Middle frontal gyrus (tissue), 1 donor: ENCODE measurements at regions not wholly inside any gene's neighbourhood (a gene's known extent, or its start where the extent isn't known, plus 50 kb on each side); places are given as distances from the start of the nearest gene placed in this dataset.
"Not testable (repeated sequence)": the region's sequence is repeated elsewhere in the genome, so short reads cannot be mapped to it uniquely, and the experiment has no call there.

Source experiments
- DNase-seq: peaks from one replicate; pipeline ENCODE4 v3.0.0-alpha.2; 2015; ENCODE audit warnings: low spot score; ENCODE audit errors: extremely low spot score

GRCh38 chr5:34261020-34261419, 218.0 kb upstream of the C1QTNF3 start:
- DNase-seq: not testable (repeated sequence)

- not testable (repeated sequence) for DNase-seq
Measured at GRCh38 chr5:34266151-34266550, 223.1 kb upstream of the C1QTNF3 start.

GRCh38 chr5:34296759-34297158, 253.7 kb upstream of the C1QTNF3 start:
- not testable (repeated sequence) for DNase-seq

GRCh38 chr5:34329201-34329600, 286.2 kb upstream of the C1QTNF3 start:
- not testable (repeated sequence) for DNase-seq

GRCh38 chr5:34329611-34330108, 286.6 kb upstream of the C1QTNF3 start:
- not testable (repeated sequence) for DNase-seq

- not testable (repeated sequence) for DNase-seq
Measured at GRCh38 chr5:34331928-34332454, 289.0 kb upstream of the C1QTNF3 start.

GRCh38 chr5:34339408-34340001, 296.5 kb upstream of the C1QTNF3 start:
- not testable (repeated sequence) for DNase-seq

GRCh38 chr5:34354440-34354839, 301.7 kb upstream of the RAI14 start:
- DNase-seq: not testable (repeated sequence)

- not testable (repeated sequence) for DNase-seq
Measured at GRCh38 chr5:34371417-34371816, 284.7 kb upstream of the RAI14 start.

GRCh38 chr5:34371817-34372216, 284.3 kb upstream of the RAI14 start:
- not testable (repeated sequence) for DNase-seq

- not testable (repeated sequence) for DNase-seq
Measured at GRCh38 chr5:34372739-34373138, 283.4 kb upstream of the RAI14 start.

GRCh38 chr5:34377651-34378050, 278.5 kb upstream of the RAI14 start:
- DNase-seq: not testable (repeated sequence)

- not testable (repeated sequence) for DNase-seq
Measured at GRCh38 chr5:34378498-34378897, 277.6 kb upstream of the RAI14 start.

- not testable (repeated sequence) for DNase-seq
Measured at GRCh38 chr5:34388754-34389153, 267.4 kb upstream of the RAI14 start.

GRCh38 chr5:34409373-34409772, 246.8 kb upstream of the RAI14 start:
- DNase-seq: no peak

- no peak for DNase-seq
Measured at GRCh38 chr5:34410411-34411139, 245.6 kb upstream of the RAI14 start.

GRCh38 chr5:34411470-34412346, 244.4 kb upstream of the RAI14 start:
- DNase-seq: no peak

- DNase-seq: no peak
Measured at GRCh38 chr5:34412736-34413135, 243.4 kb upstream of the RAI14 start.

- DNase-seq: no peak
Measured at GRCh38 chr5:34415559-34416198, 240.4 kb upstream of the RAI14 start.

- no peak for DNase-seq
Measured at GRCh38 chr5:34416501-34417008, 239.6 kb upstream of the RAI14 start.

- not testable (repeated sequence) for DNase-seq
Measured at GRCh38 chr5:34420191-34420590, 235.9 kb upstream of the RAI14 start.
